Muscle of leg (tissue), 3 donors: ENCODE measurements at regions not wholly inside any gene's neighbourhood (a gene's known extent, or its start where the extent isn't known, plus 50 kb on each side); places are given as distances from the start of the nearest gene placed in this dataset.

Source experiments
- DNase-seq: peaks from one replicate; pipeline ENCODE4 v3.0.0; 2013
- H3K27ac ChIP-seq: one replicate; pipeline ENCODE4 v1.5.1; 2013; ENCODE audit warnings: mild to moderate bottlenecking, low read length, control low read depth
- H3K27me3 ChIP-seq: one replicate; pipeline ENCODE4 v1.6.1; 2013; ENCODE audit warnings: low read length; ENCODE audit not compliant: control insufficient read depth, insufficient read depth
- H3K36me3 ChIP-seq: one replicate; pipeline ENCODE4 v1.6.1; 2013; ENCODE audit warnings: low read length; ENCODE audit not compliant: control insufficient read depth, insufficient read depth
- H3K4me1 ChIP-seq: one replicate; pipeline ENCODE4 v1.6.1; 2013; ENCODE audit warnings: low read length; ENCODE audit not compliant: control insufficient read depth, insufficient read depth
- H3K4me3 ChIP-seq: one replicate; pipeline ENCODE4 v1.5.1; 2013; ENCODE audit warnings: low read length, control low read depth
- H3K9me3 ChIP-seq: replicated peaks from 2 replicates; pipeline ENCODE4 v1.6.1; 2013; ENCODE audit warnings: low read depth, low read length; ENCODE audit not compliant: control insufficient read depth
- WGBS: methylation state at CpG from one replicate; pipeline ENCODE4 v1.1.5; 2013; ENCODE audit warnings: missing lambda C conversion rate; ENCODE audit not compliant: insufficient coverage; 5-methylcytosine and 5-hydroxymethylcytosine counted together

DNA sequence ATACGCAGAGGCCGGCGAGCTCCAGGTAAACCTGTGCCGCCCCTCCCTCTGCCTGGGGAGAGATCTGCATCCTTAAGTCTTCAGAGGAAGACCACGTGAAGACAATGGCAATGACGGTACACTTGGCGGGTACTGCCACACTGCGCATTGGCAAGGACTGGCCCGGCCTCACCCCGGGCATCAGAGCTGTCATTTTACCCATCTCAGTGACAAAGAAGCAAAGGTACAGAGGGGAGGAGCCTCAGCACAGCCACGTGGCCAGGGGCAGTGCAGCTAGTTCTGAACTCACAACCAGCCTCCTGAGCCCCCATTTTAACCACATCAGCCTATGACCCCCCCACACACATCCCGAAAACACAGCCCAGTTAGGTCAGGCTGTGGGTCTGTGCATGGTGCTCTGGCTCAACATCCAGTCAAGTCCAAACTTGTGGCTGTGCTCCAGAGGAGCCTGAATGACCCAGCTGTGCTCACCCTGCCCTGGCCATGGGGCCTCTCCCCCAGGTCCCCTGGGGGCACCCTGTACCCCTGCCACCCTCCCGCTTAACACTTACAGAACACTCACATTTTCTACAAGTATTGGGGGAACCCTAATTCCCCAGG lies 80.6 kb downstream of the C16orf95 start:
- peaks cover 7% of the 10 kb centered on the region for H3K9me3 ChIP-seq
- DNase-seq = no peak
- H3K36me3 ChIP-seq = no peaks in the 10 kb centered on the region
- no peak overlapping the region for H3K27ac ChIP-seq
- peaks cover 21% of the 10 kb centered on the region for H3K27me3 ChIP-seq
- whole genome bisulfite sequencing = 91% methylated on average over 13 of the region's 13 CpGs
- H3K4me1 ChIP-seq = peaks cover 8% of the 10 kb centered on the region
- H3K4me3 ChIP-seq = no peak overlapping the region

DNA sequence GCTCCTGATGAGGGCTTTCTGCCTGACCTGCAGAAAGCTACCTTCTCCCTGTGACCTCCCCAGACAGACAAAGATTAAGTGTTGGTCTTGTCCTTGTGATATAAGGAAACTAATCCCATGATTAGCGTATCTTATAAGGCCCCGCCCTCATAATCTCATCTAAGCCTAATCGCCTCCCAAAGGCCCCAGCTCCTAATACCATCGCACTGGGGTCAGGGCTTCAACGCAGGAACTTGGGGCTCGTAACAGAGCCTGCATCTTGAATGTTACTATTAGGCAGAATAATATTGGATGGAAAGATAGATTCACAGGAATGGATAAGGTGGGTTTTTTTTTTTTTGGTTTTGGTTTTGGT lies 78.9 kb downstream of the C16orf95 start:
- H3K27me3 ChIP-seq = peaks cover 20% of the 10 kb centered on the region
- no peak for DNase-seq
- H3K36me3 ChIP-seq = no peaks in the 10 kb centered on the region
- H3K9me3 ChIP-seq = no peaks in the 10 kb centered on the region
- H3K4me3 ChIP-seq = no peak overlapping the region
- no CpG with 5 or more reads among the region's 6 CpGs for WGBS
- peaks cover 8% of the 10 kb centered on the region for H3K4me1 ChIP-seq
- no peak overlapping the region for H3K27ac ChIP-seq

DNA sequence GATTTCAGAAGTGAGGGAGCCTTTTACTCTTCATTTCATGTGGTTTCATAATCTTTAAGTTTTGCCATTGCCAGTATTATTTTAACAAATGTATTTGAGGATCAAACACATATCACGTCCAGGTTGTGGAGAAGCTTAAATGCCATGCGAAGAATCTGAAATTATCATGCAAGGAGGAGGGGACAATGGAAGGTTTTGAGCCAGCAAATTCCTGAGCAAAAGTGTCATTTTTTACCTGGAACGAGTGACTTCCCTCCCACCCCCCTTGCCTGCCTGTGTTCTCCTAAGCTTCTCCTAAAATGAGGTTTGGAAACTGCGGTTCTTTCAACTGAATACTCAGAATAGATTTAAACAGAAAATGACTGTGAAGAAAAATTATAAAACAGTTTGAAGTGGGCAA lies 77.6 kb downstream of the C16orf95 start:
- peaks cover 15% of the 10 kb centered on the region for H3K27me3 ChIP-seq
- WGBS = no CpG with 5 or more reads among the region's 4 CpGs
- H3K4me1 ChIP-seq = peaks cover 3% of the 10 kb centered on the region
- H3K9me3 ChIP-seq = no peaks in the 10 kb centered on the region
- no peak overlapping the region for H3K27ac ChIP-seq
- no peaks in the 10 kb centered on the region for H3K36me3 ChIP-seq
- H3K4me3 ChIP-seq = no peak overlapping the region
- no peak for DNase-seq

DNA sequence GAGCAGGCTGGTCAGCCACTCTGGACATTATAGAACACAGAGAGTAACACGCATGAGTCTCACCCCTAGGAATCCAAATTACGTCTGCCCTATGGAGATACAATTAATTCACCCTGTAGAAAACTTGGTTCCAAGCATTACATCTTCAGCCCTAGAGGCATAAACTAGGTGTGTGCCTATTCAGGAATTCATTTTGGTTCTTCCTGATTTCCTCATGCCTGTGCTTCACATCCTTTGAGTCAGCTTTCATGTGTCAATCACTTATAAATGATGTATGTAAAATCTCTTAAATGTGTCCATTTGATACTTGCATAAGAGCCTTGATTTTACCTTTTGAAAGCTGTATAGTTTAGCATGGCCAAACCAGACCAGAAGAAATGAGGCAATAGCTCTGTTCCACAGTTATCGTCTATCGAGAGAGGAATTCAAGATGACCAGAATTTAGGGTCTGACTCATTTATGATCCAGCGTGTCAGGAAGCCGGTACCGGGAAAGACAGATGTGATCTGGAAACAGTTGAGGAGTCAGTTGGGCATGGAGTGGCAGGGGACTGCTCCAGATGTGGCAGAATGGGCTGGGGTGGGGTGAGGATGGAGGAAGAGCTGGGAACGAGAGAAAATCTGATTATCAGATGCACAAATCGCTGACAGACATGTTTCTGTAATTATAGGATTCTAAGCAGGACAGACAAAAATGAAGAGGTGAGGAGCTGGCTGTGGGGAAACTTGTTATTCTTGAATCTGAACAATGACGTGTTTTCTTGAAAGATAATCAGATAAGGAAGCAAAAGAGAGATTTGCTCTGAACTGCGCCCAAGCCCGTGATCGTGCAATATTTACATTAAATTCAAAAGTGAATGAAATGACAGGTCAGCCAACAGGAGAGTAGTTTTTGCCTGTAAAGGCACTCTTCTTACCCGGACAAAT lies 76.7 kb downstream of the C16orf95 start:
- H3K27me3 ChIP-seq = peaks cover 15% of the 10 kb centered on the region
- no peaks in the 10 kb centered on the region for H3K36me3 ChIP-seq
- 70% methylated on average over 11 of the region's 14 CpGs for WGBS

DNA sequence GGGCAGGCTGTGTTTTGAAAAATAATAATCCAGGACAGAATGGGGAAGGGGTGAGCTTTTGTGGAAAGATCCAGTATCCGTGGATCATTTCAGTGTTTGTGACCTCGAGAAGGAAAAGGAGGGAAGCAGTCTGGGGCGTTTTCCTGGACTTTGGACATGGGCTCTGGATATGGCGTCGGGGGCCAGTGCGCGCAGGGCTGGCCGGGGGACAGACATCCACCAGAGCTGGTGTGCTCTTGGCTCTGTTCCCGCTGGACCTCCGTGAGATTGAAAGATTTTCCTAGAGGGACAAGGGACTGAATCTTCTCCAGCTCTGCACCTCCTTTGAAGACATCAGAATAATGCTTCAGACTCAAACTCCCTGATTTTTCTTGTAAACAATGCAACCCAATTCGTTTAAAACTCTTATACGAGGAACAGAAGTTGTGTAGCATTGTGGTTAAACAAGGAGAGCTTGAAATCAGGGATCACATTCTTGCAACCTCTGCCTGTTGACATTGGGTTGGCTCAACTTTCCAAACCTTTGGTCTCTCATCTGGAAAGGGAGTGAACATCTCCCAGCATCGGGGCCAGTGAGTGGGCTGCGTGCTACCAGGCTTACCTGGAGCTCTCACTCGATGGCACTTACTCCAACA lies 75.9 kb downstream of the C16orf95 start:
- 87% methylated on average over 9 of the region's 15 CpGs for WGBS
- H3K9me3 ChIP-seq = no peaks in the 10 kb centered on the region
- H3K27me3 ChIP-seq = peaks cover 14% of the 10 kb centered on the region
- no peak overlapping the region for H3K27ac ChIP-seq
- H3K4me1 ChIP-seq = no peaks in the 10 kb centered on the region
- H3K36me3 ChIP-seq = no peaks in the 10 kb centered on the region
- no peak for DNase-seq
- H3K4me3 ChIP-seq = no peak overlapping the region

More for the DNA sequence above, 76.7 kb downstream of the C16orf95 start:
- Histone ChIP-seq H3K27ac (no peak overlapping the region), H3K4me1 (no peaks in the 10 kb centered on the region), H3K4me3 (no peak overlapping the region), H3K9me3 (no peaks in the 10 kb centered on the region)
- no peak for DNase-seq

DNA sequence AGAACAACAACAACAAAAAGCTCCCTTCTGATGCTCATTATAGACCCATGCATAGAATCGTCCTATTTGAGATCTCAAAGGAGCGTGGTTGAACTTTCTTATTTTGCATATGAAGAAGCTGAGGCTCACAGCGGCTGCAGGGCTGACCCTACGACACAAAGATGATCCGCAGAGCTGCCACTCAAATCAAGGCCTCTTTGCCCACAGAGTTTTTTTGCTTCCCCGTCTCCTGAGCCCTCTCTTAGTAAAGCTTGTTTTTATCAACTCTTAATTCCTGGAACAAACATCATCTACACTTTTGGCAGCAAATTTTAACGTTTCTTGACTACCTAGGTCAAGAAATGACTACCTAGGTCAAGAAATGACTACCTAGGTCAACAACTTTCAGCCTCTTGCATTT lies 73.7 kb downstream of the C16orf95 start:
- DNase-seq = no peak
- H3K9me3 ChIP-seq = no peaks in the 10 kb centered on the region
- peaks cover 20% of the 10 kb centered on the region for H3K27me3 ChIP-seq
- no peaks in the 10 kb centered on the region for H3K4me1 ChIP-seq
- no peak overlapping the region for H3K27ac ChIP-seq
- no peak overlapping the region for H3K4me3 ChIP-seq
- WGBS = 57% methylated on average over 7 of the region's 7 CpGs
- H3K36me3 ChIP-seq = no peaks in the 10 kb centered on the region

DNA sequence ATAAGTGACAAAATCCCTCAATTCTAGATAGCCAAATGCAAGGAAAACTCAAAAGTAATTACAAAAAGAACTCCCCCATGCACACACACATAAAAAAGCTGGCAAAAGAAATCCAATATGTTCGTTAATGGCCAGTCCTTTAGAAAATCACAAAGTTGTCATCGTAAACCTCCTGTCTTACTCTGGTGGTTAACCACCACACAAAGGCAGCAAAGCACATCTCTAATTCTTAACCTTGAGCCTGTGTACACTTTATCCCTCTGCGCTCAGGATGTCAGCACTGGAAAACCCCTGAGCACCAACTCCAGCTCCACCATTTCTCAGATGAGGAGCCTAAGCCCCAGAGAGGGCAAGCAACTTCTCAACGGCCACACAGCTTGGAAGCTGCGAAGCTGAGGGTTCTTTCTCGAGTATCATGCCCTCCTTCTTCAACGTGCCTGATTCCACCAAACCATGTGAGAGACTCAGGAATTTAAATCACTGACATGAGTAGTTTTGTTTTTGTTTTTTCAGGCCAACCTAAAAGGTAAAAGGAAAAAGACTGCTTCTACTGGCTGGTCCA lies 72.5 kb downstream of the C16orf95 start:
- H3K4me1 ChIP-seq = no peaks in the 10 kb centered on the region
- no peak for DNase-seq
- WGBS = 51% methylated on average over 3 of the region's 7 CpGs
- peaks cover 20% of the 10 kb centered on the region for H3K27me3 ChIP-seq
- H3K4me3 ChIP-seq = no peak overlapping the region
- no peak overlapping the region for H3K27ac ChIP-seq
- H3K36me3 ChIP-seq = no peaks in the 10 kb centered on the region
- no peaks in the 10 kb centered on the region for H3K9me3 ChIP-seq

DNA sequence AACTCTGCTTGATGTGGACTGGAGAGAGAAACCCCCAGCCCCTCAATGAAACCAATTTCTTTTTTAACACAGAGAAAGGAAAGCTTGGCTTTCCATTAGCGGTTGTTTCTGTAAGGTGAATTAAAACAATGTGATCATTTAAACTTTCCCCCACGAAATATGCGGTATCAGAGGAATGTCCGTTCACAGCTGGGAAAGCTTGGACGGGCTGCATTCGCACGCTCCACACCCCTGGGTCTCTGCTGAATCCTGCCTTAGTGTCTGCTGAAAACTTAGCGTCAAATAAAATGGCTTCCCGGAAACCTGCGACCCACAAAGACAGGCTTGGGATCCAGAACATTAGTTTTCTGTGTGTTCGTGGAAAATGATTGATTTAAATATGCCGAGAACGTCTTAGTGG lies 71.7 kb downstream of the C16orf95 start:
- no peaks in the 10 kb centered on the region for H3K4me1 ChIP-seq
- no peaks in the 10 kb centered on the region for H3K36me3 ChIP-seq
- no peak for DNase-seq
- WGBS = 89% methylated on average over 11 of the region's 13 CpGs
- H3K27ac ChIP-seq = no peak overlapping the region
- H3K27me3 ChIP-seq = peaks cover 20% of the 10 kb centered on the region
- H3K9me3 ChIP-seq = no peaks in the 10 kb centered on the region
- H3K4me3 ChIP-seq = no peak overlapping the region

GRCh38 chr16:87246269-87247065 lies 70.7 kb downstream of the C16orf95 start:
- WGBS = 69% methylated on average over 11 of the region's 14 CpGs
- no peak for DNase-seq
- Histone ChIP-seq H3K27ac (no peak overlapping the region), H3K9me3 (no peaks in the 10 kb centered on the region), H3K4me3 (no peak overlapping the region), H3K27me3 (peaks cover 18% of the 10 kb centered on the region), H3K4me1 (no peaks in the 10 kb centered on the region), H3K36me3 (no peaks in the 10 kb centered on the region)
